ENCODE measurements at regions not wholly inside any gene's neighbourhood (a gene's known extent, or its start where the extent isn't known, plus 50 kb on each side); places are given as distances from the start of the nearest gene placed in this dataset.

DNA sequence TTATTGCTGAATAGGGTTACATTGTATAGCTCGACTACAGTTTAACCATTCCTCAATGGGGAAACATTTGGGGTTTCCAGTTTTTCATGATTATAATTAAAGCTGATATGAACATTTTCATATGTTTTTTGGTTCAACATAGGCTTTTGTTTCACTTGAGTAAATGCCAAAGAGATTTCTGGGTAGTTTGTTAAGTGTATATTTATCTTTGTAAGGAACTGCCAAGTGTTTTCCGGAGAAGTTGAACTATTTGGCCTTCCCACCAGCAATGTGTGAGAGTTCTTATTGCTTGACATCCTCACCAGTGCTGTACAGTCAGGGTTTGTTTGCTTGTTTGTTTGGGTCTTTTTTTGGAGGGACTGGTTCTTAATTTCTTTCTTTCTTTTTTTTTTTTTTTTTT lies 83.7 kb upstream of the RALY start:
- Histone ChIP-seq H4K20me1 (ENCODE audit: control insufficient read depth, insufficient read depth, low read depth, low read length) (no peaks in the 10 kb centered on the region), H3K27me3 (ENCODE audit: control insufficient read depth, low read length) (no peaks in the 10 kb centered on the region; the same call in 1 of the 2 replicates), H3F3A (ENCODE audit: control insufficient read depth, insufficient read depth) (no peaks in the 10 kb centered on the region), H3K9me3 (ENCODE audit: control insufficient read depth, insufficient read depth, low read length) (no peaks in the 10 kb centered on the region), H3K4me1 (ENCODE audit: control insufficient read depth, low read length) (peaks cover 5% of the 10 kb centered on the region), H3K36me3 (ENCODE audit: control insufficient read depth, low read length) (no peaks in the 10 kb centered on the region), H3K27ac (ENCODE audit: low read depth, low read length) (no peak overlapping the region), H3K79me2 (ENCODE audit: control insufficient read depth, low read length) (no peaks in the 10 kb centered on the region), H3K9me2 (replicated peaks; ENCODE audit: control insufficient read depth, low read length) (no peaks in the 10 kb centered on the region), H3K4me2 (ENCODE audit: low read length) (no peak overlapping the region), H3K4me3 (ENCODE audit: low read length) (no peak overlapping the region)
- TF ChIP-seq CTCF (IDR thresholded peaks at IDR 0.05; ENCODE audit: low read depth, low read length, poor library complexity, severe bottlenecking), result no peak
- TF ChIP-seq EZH2phosphoT487 (IDR thresholded peaks at IDR 0.05; ENCODE audit: borderline replicate concordance, low read length), result no peak

DNA sequence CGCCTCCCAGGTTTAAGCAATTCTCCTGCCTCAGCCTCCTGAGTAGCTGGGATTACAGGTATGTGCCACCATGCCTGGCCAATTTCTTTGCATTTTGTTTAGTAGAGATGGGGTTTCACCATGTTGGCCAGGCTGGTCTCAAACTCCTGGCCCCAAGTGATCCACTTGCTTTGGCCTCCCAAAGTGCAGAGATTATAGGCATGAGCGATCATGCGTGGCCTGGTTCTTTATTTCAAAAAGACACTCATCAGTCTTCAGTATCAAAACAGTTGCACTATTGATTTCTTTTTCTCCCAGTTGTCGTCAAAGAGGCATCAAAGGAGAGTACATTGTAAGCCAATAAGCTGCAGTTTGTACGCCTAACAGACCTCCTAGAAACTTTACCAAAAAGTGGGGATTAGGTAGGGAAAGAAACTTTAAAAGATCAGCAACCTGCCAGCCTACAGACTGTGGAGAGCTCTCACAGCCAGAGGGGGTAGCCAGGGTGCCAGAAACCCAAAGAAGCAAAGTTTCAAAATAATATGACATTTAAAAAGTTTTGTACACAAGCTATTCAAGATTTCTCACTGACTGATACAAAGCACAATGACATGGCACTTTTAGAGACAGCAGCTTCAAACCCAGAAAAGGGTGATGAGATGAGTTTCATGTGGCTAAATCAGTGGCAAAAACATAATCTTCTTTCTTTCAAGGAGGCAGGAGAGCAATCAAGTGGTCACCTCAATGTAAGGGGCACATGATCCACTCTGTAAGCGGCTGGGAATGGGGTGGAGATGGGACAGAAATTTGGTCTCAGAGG lies 83.0 kb upstream of the RALY start:
- TF ChIP-seq CTCF (IDR thresholded peaks at IDR 0.05; ENCODE audit: low read depth, low read length, poor library complexity, severe bottlenecking), result no peak
- no peak for TF ChIP-seq EZH2phosphoT487 (IDR thresholded peaks at IDR 0.05; ENCODE audit: borderline replicate concordance, low read length)
- H3K79me2 ChIP-seq (ENCODE audit: control insufficient read depth, low read length), result no peaks in the 10 kb centered on the region
- H3F3A ChIP-seq (ENCODE audit: control insufficient read depth, insufficient read depth), result no peaks in the 10 kb centered on the region
- H3K27ac ChIP-seq (ENCODE audit: low read depth, low read length), result no peak overlapping the region
- no peaks in the 10 kb centered on the region for H3K36me3 ChIP-seq (ENCODE audit: control insufficient read depth, low read length)
- no peak overlapping the region for H3K4me2 ChIP-seq (ENCODE audit: low read length)
- no peaks in the 10 kb centered on the region for H4K20me1 ChIP-seq (ENCODE audit: control insufficient read depth, insufficient read depth, low read depth, low read length)
- no peaks in the 10 kb centered on the region for H3K9me2 ChIP-seq (replicated peaks; ENCODE audit: control insufficient read depth, low read length)
- no peaks in the 10 kb centered on the region; the same call in 1 of the 2 replicates for H3K27me3 ChIP-seq (ENCODE audit: control insufficient read depth, low read length)
- no peak overlapping the region for H3K4me3 ChIP-seq (ENCODE audit: low read length)
- peaks cover 5% of the 10 kb centered on the region for H3K4me1 ChIP-seq (ENCODE audit: control insufficient read depth, low read length)
- no peaks in the 10 kb centered on the region for H3K9me3 ChIP-seq (ENCODE audit: control insufficient read depth, insufficient read depth, low read length)

GRCh38 chr20:33914919-33915318 lies 78.8 kb upstream of the RALY start:
- peaks cover 5% of the 10 kb centered on the region for H3K4me1 ChIP-seq (ENCODE audit: control insufficient read depth, low read length)
- no peaks in the 10 kb centered on the region for H3K9me3 ChIP-seq (ENCODE audit: control insufficient read depth, insufficient read depth, low read length)
- no peak overlapping the region for H3K4me2 ChIP-seq (ENCODE audit: low read length)
- H3K4me3 ChIP-seq (ENCODE audit: low read length), result no peak overlapping the region
- H3K9me2 ChIP-seq (replicated peaks; ENCODE audit: control insufficient read depth, low read length), result no peaks in the 10 kb centered on the region
- H4K20me1 ChIP-seq (ENCODE audit: control insufficient read depth, insufficient read depth, low read depth, low read length), result no peaks in the 10 kb centered on the region
- H3K27ac ChIP-seq (ENCODE audit: low read depth, low read length), result no peak overlapping the region
- no peak for TF ChIP-seq CTCF (IDR thresholded peaks at IDR 0.05; ENCODE audit: low read depth, low read length, poor library complexity, severe bottlenecking)
- no peak for TF ChIP-seq EZH2phosphoT487 (IDR thresholded peaks at IDR 0.05; ENCODE audit: borderline replicate concordance, low read length)
- H3F3A ChIP-seq (ENCODE audit: control insufficient read depth, insufficient read depth), result no peaks in the 10 kb centered on the region
- no peaks in the 10 kb centered on the region for H3K27me3 ChIP-seq (ENCODE audit: control insufficient read depth, low read length)
- no peaks in the 10 kb centered on the region for H3K36me3 ChIP-seq (ENCODE audit: control insufficient read depth, low read length)
- H3K79me2 ChIP-seq (ENCODE audit: control insufficient read depth, low read length), result no peaks in the 10 kb centered on the region
